Upper lobe of left lung (tissue), 4 donors: ENCODE measurements at regions not wholly inside any gene's neighbourhood (a gene's known extent, or its start where the extent isn't known, plus 50 kb on each side); places are given as distances from the start of the nearest gene placed in this dataset.

Experiments
- CTCF ChIP-seq, 6 experiments: fragments of 450-650 bp in 4 of 6; fragments of 200-600 bp in 2 of 6; sonication (generic) in 2 of 6; IDR thresholded peaks; one replicate each; pipeline ENCODE4 v1.5.1; 2016 to 2019; ENCODE audit warnings: antibody characterized with exemption in 6 of 6
- POLR2A ChIP-seq, 4 donors: fragments of 450-650 bp; IDR thresholded peaks; one replicate each; pipeline ENCODE4 v1.5.1; 2016 to 2017; ENCODE audit warnings: antibody characterized with exemption in 4 of 4, mild to moderate bottlenecking in 2 of 4
- POLR2AphosphoS5 ChIP-seq, 2 donors: sonication (generic); formaldehyde crosslinking; IDR thresholded peaks; one replicate each; pipeline ENCODE4 v1.5.1; 2017; ENCODE audit warnings: antibody characterized with exemption in 2 of 2

DNA sequence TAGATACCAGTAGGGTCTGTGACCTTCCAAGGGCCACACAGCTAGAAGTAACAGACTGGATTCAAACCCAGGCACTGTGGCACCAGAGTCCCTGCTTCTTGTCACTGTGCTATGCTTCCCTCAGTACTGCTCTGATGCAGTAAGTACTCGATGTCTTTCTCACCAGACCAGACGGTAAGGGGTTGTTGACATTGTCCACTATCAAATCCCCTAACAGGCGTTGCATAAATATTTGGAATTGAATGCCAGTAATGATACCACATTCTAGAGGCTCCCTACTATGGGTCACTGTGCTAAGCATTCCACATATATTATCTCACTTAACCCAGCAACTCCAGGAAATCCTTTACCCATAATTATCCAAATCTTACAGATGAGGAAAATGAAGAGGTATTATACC, 223.1 kb downstream of the C1D start:
- TF ChIP-seq CTCF (IDR thresholded peaks at IDR 0.05): no peak
- TF ChIP-seq POLR2A (IDR thresholded peaks at IDR 0.05): no peak
- TF ChIP-seq POLR2AphosphoS5 (IDR thresholded peaks at IDR 0.05): no peak
